NCI-H82 treated with DMSO at 0.1 percent for 48 hours (cell line): ENCODE measurements at regions not wholly inside any gene's neighbourhood (a gene's known extent, or its start where the extent isn't known, plus 50 kb on each side); places are given as distances from the start of the nearest gene placed in this dataset.

Source experiments
- DNase-seq: peaks from one replicate; lab custom pipeline; 2025; ENCODE audit not compliant: unreplicated experiment; lab: John Stamatoyannopoulos, UW

- DNase-seq = peak; percentile 55
Observed at GRCh38 chr6:14252271-14252850, 134.8 kb downstream of the CD83 start.

GRCh38 chr6:14254505-14254904 lies 136.9 kb downstream of the CD83 start:
- no peak for DNase-seq

- no peak for DNase-seq
Observed at GRCh38 chr6:14255916-14256315, 138.3 kb downstream of the CD83 start.

GRCh38 chr6:14258117-14258516 lies 140.5 kb downstream of the CD83 start:
- DNase-seq = no peak

- DNase-seq = no peak
Observed at GRCh38 chr6:14258695-14259593, 141.4 kb downstream of the CD83 start.

- DNase-seq = no peak
Observed at GRCh38 chr6:14259594-14260152, 142.1 kb downstream of the CD83 start.

GRCh38 chr6:14260839-14261238 lies 143.3 kb downstream of the CD83 start:
- no peak for DNase-seq

GRCh38 chr6:14263881-14264424 lies 146.4 kb downstream of the CD83 start:
- no peak for DNase-seq

GRCh38 chr6:14265049-14266021 lies 147.8 kb downstream of the CD83 start:
- DNase-seq = no peak

GRCh38 chr6:14266266-14266665 lies 148.7 kb downstream of the CD83 start:
- DNase-seq = no peak

- DNase-seq = no peak
Observed at GRCh38 chr6:14267885-14268660, 150.5 kb downstream of the CD83 start.

GRCh38 chr6:14269436-14269835 lies 151.9 kb downstream of the CD83 start:
- no peak for DNase-seq

GRCh38 chr6:14270142-14270893 lies 152.7 kb downstream of the CD83 start:
- DNase-seq = no peak

- DNase-seq = no peak
Observed at GRCh38 chr6:14270925-14271788, 153.6 kb downstream of the CD83 start.

- DNase-seq = no peak
Observed at GRCh38 chr6:14271789-14272736, 154.5 kb downstream of the CD83 start.

- no peak for DNase-seq
Observed at GRCh38 chr6:14272737-14273085, 155.1 kb downstream of the CD83 start.

- DNase-seq = no peak
Observed at GRCh38 chr6:14273191-14273590, 155.6 kb downstream of the CD83 start.
